ENCODE measurements at regions not wholly inside any gene's neighbourhood (a gene's known extent, or its start where the extent isn't known, plus 50 kb on each side); places are given as distances from the start of the nearest gene placed in this dataset.

- H2AFZ ChIP-seq (ENCODE audit: low read depth, low read length), result no peak overlapping the region
- no peaks in the 10 kb centered on the region for H3K79me2 ChIP-seq (ENCODE audit: control insufficient read depth, insufficient read depth, low read length)
- no peaks in the 10 kb centered on the region for H3K9me1 ChIP-seq (ENCODE audit: control insufficient read depth, insufficient read depth, low read length)
- TF ChIP-seq HNRNPUL1 (IDR thresholded peaks at IDR 0.05; ENCODE audit: low read length) (no peak), TRIM28 (IDR thresholded peaks at IDR 0.05) (no peak), ZNF561 (CRISPR knock-in tag; conservative IDR thresholded peaks at IDR 0.05) (no peak), TAF7 (tag; IDR thresholded peaks at IDR 0.05) (no peak), POU5F1 (IDR thresholded peaks at IDR 0.05; ENCODE audit: borderline replicate concordance, low read depth, low read length, partially characterized antibody) (no peak), NFXL1 (CRISPR knock-in tag; IDR thresholded peaks at IDR 0.05) (no peak), ZSCAN29 (IDR thresholded peaks at IDR 0.05) (no peak), RFX5 (IDR thresholded peaks at IDR 0.05; ENCODE audit: low read depth, low read length) (no peak), BACH1 (tag; IDR thresholded peaks at IDR 0.05) (no peak), FOXA1 (IDR thresholded peaks at IDR 0.05; ENCODE audit: borderline replicate concordance) (no peak), ZNF668 (CRISPR knock-in tag; IDR thresholded peaks at IDR 0.05) (no peak)
- no peak overlapping the region for H3K9ac ChIP-seq (ENCODE audit: insufficient read depth in 1 of 2, low read depth in 2 of 2, low read length in 2 of 2)
- WGBS (ENCODE audit: insufficient coverage, low coverage, missing lambda C conversion rate), result 2% methylated on average over 5 of the region's 5 CpGs
- H3K9me3 ChIP-seq (replicated peaks; ENCODE audit: control insufficient read depth, insufficient read depth, low read depth, low read length), result no peaks in the 10 kb centered on the region
- in situ Hi-C loops (cut with MboI), result no loop called here
- H3K27me3 ChIP-seq (ENCODE audit: control insufficient read depth in 2 of 2, insufficient read depth in 2 of 2, low read length in 2 of 2), result no peaks in the 10 kb centered on the region
- ATAC-seq, result no peak
- POLR2A ChIA-PET, result no interaction called here
- DNase-seq (ENCODE audit: extremely low read depth in 1 of 4, low spot score in 3 of 4), result no peak
- no peaks in the 10 kb centered on the region for H4K20me1 ChIP-seq (replicated peaks; ENCODE audit: control insufficient read depth, insufficient read depth, low read length)
- no peaks in the 10 kb centered on the region for H3K4me1 ChIP-seq (replicated peaks in 1 of 2; ENCODE audit: control insufficient read depth in 2 of 2, insufficient read depth in 2 of 2, low read length in 2 of 2)
- H3K4me2 ChIP-seq (ENCODE audit: insufficient read depth, low read length), result no peak overlapping the region
- no peak for FAIRE-seq
- H3K27ac ChIP-seq (ENCODE audit: extremely low read depth, low read depth, low read length), result no peak overlapping the region
- CTCF ChIA-PET (ENCODE audit: low intra/inter-chr PET ratio), result no interaction called here
- BruUV-seq (replicated peaks), result no TSS peak
- no peaks in the 10 kb centered on the region for H3K36me3 ChIP-seq (ENCODE audit: control insufficient read depth, insufficient read depth, low read length)
- intact Hi-C loops (cut with micrococcal nuclease), result no loop called here
- H3K4me3 ChIP-seq, result no peak overlapping the region
These were observed 221.8 kb upstream of the FAM83B start for GRCh38 chr6:54624779-54625178.
